Lower leg skin (tissue), 3 donors: ENCODE measurements at regions not wholly inside any gene's neighbourhood (a gene's known extent, or its start where the extent isn't known, plus 50 kb on each side); places are given as distances from the start of the nearest gene placed in this dataset.

ENCODE experiments used
- CTCF ChIP-seq, 3 donors: fragments of 450-650 bp; IDR thresholded peaks; one replicate each; pipeline ENCODE4 v1.5.1; 2016; ENCODE audit warnings: antibody characterized with exemption in 3 of 3, mild to moderate bottlenecking in 3 of 3, moderate library complexity in 2 of 3
- POLR2A ChIP-seq, 2 donors: fragments of 450-650 bp; IDR thresholded peaks; one replicate each; pipeline ENCODE4 v1.6.1; 2016 to 2017; ENCODE audit warnings: antibody characterized with exemption in 2 of 2, mild to moderate bottlenecking in 1 of 2, moderate library complexity in 1 of 2

- no peak for TF ChIP-seq CTCF (IDR thresholded peaks at IDR 0.05)
- no peak for TF ChIP-seq POLR2A (IDR thresholded peaks at IDR 0.05)
These were observed 73.7 kb upstream of the NFKB1 start for GRCh38 chr4:102427371-102427998.
